Nephron (organoid): ENCODE measurements at regions not wholly inside any gene's neighbourhood (a gene's known extent, or its start where the extent isn't known, plus 50 kb on each side); places are given as distances from the start of the nearest gene placed in this dataset.
"Not testable (repeated sequence)": the region's sequence is repeated elsewhere in the genome, so short reads cannot be mapped to it uniquely, and the experiment has no call there.

Experiments used
- H3K27ac Mint-ChIP-seq, 3 experiments: 2 replicates each; pipeline ENCODE4 v1.8.0; 2020; ENCODE audit warnings: mixed read lengths in 3 of 3, mild to moderate bottlenecking in 2 of 3, moderate library complexity in 1 of 3
- H3K27me3 Mint-ChIP-seq: 2 replicates; pipeline ENCODE4 v1.8.0; 2021; ENCODE audit warnings: low read depth, mild to moderate bottlenecking, moderate library complexity, mixed read lengths
- H3K36me3 Mint-ChIP-seq: 2 replicates; pipeline ENCODE4 v1.8.0; 2020; ENCODE audit warnings: low read depth, mixed read lengths
- H3K4me1 Mint-ChIP-seq: 2 replicates; pipeline ENCODE4 v1.8.0; 2020; ENCODE audit warnings: mixed read lengths
- H3K4me3 Mint-ChIP-seq, 3 experiments: 2 replicates each; pipeline ENCODE4 v1.8.0; 2020; ENCODE audit warnings: mild to moderate bottlenecking in 3 of 3, mixed read lengths in 3 of 3, moderate library complexity in 2 of 3
- H3K9me3 Mint-ChIP-seq: 2 replicates; pipeline ENCODE4 v1.8.0; 2020; ENCODE audit warnings: mixed read lengths
- TF ChIP-seq, protein P1 (sequence below), 3 experiments: fragments of 200-600 bp; sonication (generic); IDR thresholded peaks; one replicate each; pipeline ENCODE4 v1.5.0; 2021; ENCODE audit warnings: antibody characterized with exemption in 3 of 3; ENCODE audit not compliant: unreplicated experiment in 3 of 3

DNA sequence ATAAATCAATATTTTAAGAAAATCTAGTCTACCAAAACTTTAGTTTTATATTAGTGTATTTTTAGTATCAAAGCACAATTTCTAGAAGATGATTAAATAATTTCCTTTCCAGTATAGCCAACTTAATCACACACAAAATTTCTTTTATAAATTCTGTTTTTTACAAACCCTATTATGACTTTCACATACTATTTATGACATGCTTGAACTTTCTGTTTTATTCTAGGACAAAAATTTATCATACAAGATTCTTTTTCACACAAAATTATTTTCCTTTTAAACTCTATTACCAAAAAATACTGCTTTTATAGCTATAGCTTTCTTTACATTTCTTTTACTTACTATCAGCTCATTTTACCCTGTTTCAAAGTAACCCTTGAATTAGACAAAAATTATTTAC is 149.5 kb downstream of the OR13H1 start:
- TF ChIP-seq, protein P1, sequence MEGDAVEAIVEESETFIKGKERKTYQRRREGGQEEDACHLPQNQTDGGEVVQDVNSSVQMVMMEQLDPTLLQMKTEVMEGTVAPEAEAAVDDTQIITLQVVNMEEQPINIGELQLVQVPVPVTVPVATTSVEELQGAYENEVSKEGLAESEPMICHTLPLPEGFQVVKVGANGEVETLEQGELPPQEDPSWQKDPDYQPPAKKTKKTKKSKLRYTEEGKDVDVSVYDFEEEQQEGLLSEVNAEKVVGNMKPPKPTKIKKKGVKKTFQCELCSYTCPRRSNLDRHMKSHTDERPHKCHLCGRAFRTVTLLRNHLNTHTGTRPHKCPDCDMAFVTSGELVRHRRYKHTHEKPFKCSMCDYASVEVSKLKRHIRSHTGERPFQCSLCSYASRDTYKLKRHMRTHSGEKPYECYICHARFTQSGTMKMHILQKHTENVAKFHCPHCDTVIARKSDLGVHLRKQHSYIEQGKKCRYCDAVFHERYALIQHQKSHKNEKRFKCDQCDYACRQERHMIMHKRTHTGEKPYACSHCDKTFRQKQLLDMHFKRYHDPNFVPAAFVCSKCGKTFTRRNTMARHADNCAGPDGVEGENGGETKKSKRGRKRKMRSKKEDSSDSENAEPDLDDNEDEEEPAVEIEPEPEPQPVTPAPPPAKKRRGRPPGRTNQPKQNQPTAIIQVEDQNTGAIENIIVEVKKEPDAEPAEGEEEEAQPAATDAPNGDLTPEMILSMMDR (IDR thresholded peaks at IDR 0.05; ENCODE audit: unreplicated experiment in 3 of 3) = no peak
- peaks cover 84% of the 10 kb centered on the region for H3K36me3 Mint-ChIP-seq
- H3K27ac Mint-ChIP-seq = no peak overlapping the region

GRCh38 chrX:131696989-131697388 is 153.1 kb downstream of the OR13H1 start:
- H3K36me3 Mint-ChIP-seq = peaks cover 77% of the 10 kb centered on the region

More for the DNA sequence above, 149.5 kb downstream of the OR13H1 start:
- Mint-ChIP-seq H3K27me3 (no peaks in the 10 kb centered on the region), H3K4me3 (no peak overlapping the region), H3K4me1 (no peaks in the 10 kb centered on the region), H3K9me3 (peaks cover 43% of the 10 kb centered on the region)

DNA sequence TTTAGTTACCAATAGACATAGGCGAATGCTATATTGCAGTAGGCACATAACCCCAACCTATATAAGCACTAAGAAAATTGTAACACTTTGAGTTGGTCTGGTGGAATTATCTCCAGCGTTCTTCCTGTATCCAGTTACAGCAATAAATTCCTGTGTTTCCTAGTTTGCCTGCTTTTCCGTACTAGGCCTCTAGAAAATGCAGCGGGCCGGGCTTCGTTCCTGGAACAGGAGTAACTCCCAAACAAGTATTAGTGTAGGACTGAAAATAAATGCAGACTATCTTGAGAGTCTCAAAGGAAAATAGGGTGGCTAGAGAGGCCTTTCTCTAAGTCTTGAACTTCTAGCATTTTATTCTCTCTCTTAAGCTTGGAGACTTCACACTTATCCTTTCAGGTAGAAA is 159.8 kb downstream of the OR13H1 start:
- no peaks in the 10 kb centered on the region for H3K27me3 Mint-ChIP-seq
- peaks cover 82% of the 10 kb centered on the region for H3K36me3 Mint-ChIP-seq
- no peak overlapping the region for H3K27ac Mint-ChIP-seq
- H3K9me3 Mint-ChIP-seq = peaks cover 20% of the 10 kb centered on the region
- TF ChIP-seq, protein P1 (IDR thresholded peaks at IDR 0.05; ENCODE audit: unreplicated experiment in 3 of 3) = no peak
- no peak overlapping the region for H3K4me3 Mint-ChIP-seq
- no peaks in the 10 kb centered on the region for H3K4me1 Mint-ChIP-seq

More at GRCh38 chrX:131696989-131697388, 153.1 kb downstream of the OR13H1 start:
- not testable (repeated sequence) for H3K4me1 Mint-ChIP-seq, H3K27me3 Mint-ChIP-seq, H3K4me3 Mint-ChIP-seq, H3K27ac Mint-ChIP-seq
- H3K9me3 Mint-ChIP-seq = peaks cover 37% of the 10 kb centered on the region

GRCh38 chrX:131704136-131704695 is 160.3 kb downstream of the OR13H1 start:
- Mint-ChIP-seq H3K27ac (no peak overlapping the region), H3K27me3 (no peaks in the 10 kb centered on the region), H3K36me3 (peaks cover 82% of the 10 kb centered on the region), H3K4me1 (no peaks in the 10 kb centered on the region), H3K4me3 (no peak overlapping the region), H3K9me3 (peaks cover 23% of the 10 kb centered on the region)
- TF ChIP-seq, protein P1 (IDR thresholded peaks at IDR 0.05; ENCODE audit: unreplicated experiment in 3 of 3) = no peak

DNA sequence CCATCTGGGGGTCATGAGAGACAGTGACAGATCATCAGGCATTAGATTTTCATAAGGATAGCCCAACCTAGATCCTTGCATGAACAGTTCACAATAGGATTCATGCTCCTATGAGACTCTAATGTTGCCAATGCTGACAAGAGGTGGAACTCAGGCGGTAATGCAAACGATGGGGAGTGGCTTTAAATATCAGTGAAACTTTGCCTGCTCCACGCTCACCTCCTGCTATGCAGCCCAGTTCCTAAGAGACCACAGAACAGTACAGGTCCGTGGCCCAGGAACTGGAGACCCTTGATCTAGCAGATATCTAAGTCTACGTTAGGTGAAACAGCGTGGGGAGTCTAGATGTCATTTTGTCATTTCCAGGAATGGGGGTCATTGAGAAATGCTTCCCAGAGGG is 165.7 kb downstream of the OR13H1 start:
- H3K27ac Mint-ChIP-seq = no peak overlapping the region
- H3K4me3 Mint-ChIP-seq = no peak overlapping the region
- no peaks in the 10 kb centered on the region for H3K4me1 Mint-ChIP-seq
- H3K36me3 Mint-ChIP-seq = peaks cover 96% of the 10 kb centered on the region
- peaks cover 55% of the 10 kb centered on the region for H3K9me3 Mint-ChIP-seq
- TF ChIP-seq, protein P1 (IDR thresholded peaks at IDR 0.05; ENCODE audit: unreplicated experiment in 3 of 3) = no peak
- H3K27me3 Mint-ChIP-seq = no peaks in the 10 kb centered on the region

DNA sequence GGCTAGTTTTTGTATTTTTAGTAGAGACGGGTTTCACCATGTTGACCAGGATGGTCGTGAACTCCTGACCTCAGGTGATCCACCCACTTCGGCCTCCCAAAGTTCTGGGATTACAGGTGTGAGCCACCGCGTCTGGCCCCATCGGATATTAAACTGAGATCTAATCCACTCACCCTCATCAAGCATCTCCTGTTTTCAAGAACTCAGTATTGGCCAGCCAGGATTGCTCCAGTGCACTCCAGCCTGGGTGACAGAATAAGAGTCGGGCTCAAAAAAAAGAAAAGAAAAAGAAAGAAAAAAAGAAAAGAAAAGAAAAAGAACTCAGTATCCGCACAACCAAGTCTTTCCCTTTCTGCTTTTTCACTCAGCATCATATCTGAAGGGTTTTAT is 167.6 kb downstream of the OR13H1 start:
- no peak overlapping the region for H3K27ac Mint-ChIP-seq
- no peaks in the 10 kb centered on the region for H3K4me1 Mint-ChIP-seq
- no peak overlapping the region for H3K4me3 Mint-ChIP-seq

More for the DNA sequence above, 167.6 kb downstream of the OR13H1 start:
- peaks cover 97% of the 10 kb centered on the region for H3K36me3 Mint-ChIP-seq
- H3K9me3 Mint-ChIP-seq = peaks cover 54% of the 10 kb centered on the region
- H3K27me3 Mint-ChIP-seq = no peaks in the 10 kb centered on the region
- TF ChIP-seq, protein P1 (IDR thresholded peaks at IDR 0.05; ENCODE audit: unreplicated experiment in 3 of 3) = no peak
